DOHH2 (cell line): ENCODE measurements at regions not wholly inside any gene's neighbourhood (a gene's known extent, or its start where the extent isn't known, plus 50 kb on each side); places are given as distances from the start of the nearest gene placed in this dataset.

ENCODE experiments used
- H3F3A ChIP-seq: fragments of 200-600 bp; sonication (generic), shearing (Covaris generic); 2 replicates; pipeline ENCODE4 v1.6.0; 2016; ENCODE audit warnings: antibody characterized with exemption, mild to moderate bottlenecking; ENCODE audit not compliant: control insufficient read depth, insufficient read depth
- H3K27ac ChIP-seq: fragments of 200-600 bp; sonication (generic); 2 replicates; pipeline ENCODE4 v1.5.1; 2014; ENCODE audit warnings: low read depth, mild to moderate bottlenecking, low read length, moderate library complexity
- H3K27me3 ChIP-seq: fragments of 200-600 bp; sonication (generic); 2 replicates; pipeline ENCODE4 v1.6.1; 2014; ENCODE audit warnings: mild to moderate bottlenecking, low read length, mixed read lengths; ENCODE audit not compliant: control insufficient read depth
- H3K36me3 ChIP-seq: fragments of 200-600 bp; sonication (generic); 2 replicates; pipeline ENCODE4 v1.6.1; 2014; ENCODE audit warnings: mild to moderate bottlenecking, low read length, moderate library complexity, mixed read lengths; ENCODE audit not compliant: control insufficient read depth
- H3K4me1 ChIP-seq: fragments of 200-600 bp; sonication (generic); 2 replicates; pipeline ENCODE4 v1.6.1; 2014; ENCODE audit warnings: mild to moderate bottlenecking, low read length, mixed read lengths; ENCODE audit not compliant: control insufficient read depth
- H3K4me2 ChIP-seq: fragments of 200-600 bp; sonication (generic); 2 replicates; pipeline ENCODE4 v1.6.0; 2014; ENCODE audit warnings: mild to moderate bottlenecking, low read length, moderate library complexity
- H3K4me3 ChIP-seq: fragments of 200-600 bp; sonication (generic); 2 replicates; pipeline ENCODE4 v1.5.1; 2014; ENCODE audit warnings: mild to moderate bottlenecking, low read length, mixed read lengths
- H3K79me2 ChIP-seq: fragments of 200-600 bp; sonication (generic); 2 replicates; pipeline ENCODE4 v1.6.1; 2014; ENCODE audit warnings: mild to moderate bottlenecking, low read length, mixed read lengths; ENCODE audit not compliant: control insufficient read depth
- H3K9me2 ChIP-seq: fragments of 200-600 bp; sonication (generic); replicated peaks from 2 replicates; pipeline ENCODE4 v1.6.1; 2014; ENCODE audit warnings: mild to moderate bottlenecking, low read length, mixed read lengths; ENCODE audit not compliant: control insufficient read depth
- H3K9me3 ChIP-seq: fragments of 200-600 bp; sonication (generic); 2 replicates; pipeline ENCODE4 v1.6.1; 2014; ENCODE audit warnings: antibody characterized with exemption, low read length, mixed read lengths; ENCODE audit not compliant: control insufficient read depth, insufficient read depth
- H4K20me1 ChIP-seq: fragments of 200-600 bp; sonication (generic); 2 replicates; pipeline ENCODE4 v1.6.0; 2014; ENCODE audit warnings: low read depth, mild to moderate bottlenecking, antibody characterized with exemption, low read length, moderate library complexity; ENCODE audit not compliant: control insufficient read depth, insufficient read depth
- CTCF ChIP-seq: fragments of 200-600 bp; sonication (generic); IDR thresholded peaks from one replicate; pipeline ENCODE4 v1.5.1; 2014; ENCODE audit warnings: antibody characterized with exemption, mild to moderate bottlenecking, low read depth, low read length; ENCODE audit not compliant: poor library complexity, severe bottlenecking
- EZH2phosphoT487 ChIP-seq: fragments of 200-600 bp; sonication (generic); IDR thresholded peaks from 2 replicates; pipeline ENCODE4 v1.6.1; 2017; ENCODE audit warnings: borderline replicate concordance, mild to moderate bottlenecking, antibody characterized with exemption, low read length, moderate library complexity, mixed read lengths

DNA sequence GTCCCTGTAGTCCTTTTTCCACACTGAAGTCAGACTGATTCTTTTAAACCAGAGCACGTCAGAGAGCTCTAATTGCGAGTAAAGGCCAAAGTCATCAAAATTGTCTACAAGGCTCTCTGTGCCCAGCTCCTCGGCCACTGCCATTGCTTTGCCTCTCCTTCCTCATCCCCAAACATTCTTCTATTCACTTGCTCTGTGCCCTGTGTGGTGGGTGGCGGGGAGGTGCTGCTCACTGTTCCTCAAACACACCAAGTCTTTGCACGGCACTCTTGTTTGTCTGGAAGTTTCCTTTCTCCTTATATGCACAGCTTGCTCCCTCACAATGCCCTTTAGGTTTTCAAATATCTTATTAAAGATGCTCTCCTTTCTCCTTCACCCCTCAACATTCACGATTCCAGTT, 100.1 kb upstream of the FSHR start:
- Histone ChIP-seq H3K27me3 (no peaks in the 10 kb centered on the region), H3K4me1 (no peaks in the 10 kb centered on the region), H3K79me2 (no peaks in the 10 kb centered on the region), H3K9me3 (no peaks in the 10 kb centered on the region), H3K9me2 (no peaks in the 10 kb centered on the region), H3K4me2 (no peak overlapping the region), H3K36me3 (no peaks in the 10 kb centered on the region), H3K27ac (no peak overlapping the region), H4K20me1 (no peaks in the 10 kb centered on the region), H3F3A (no peaks in the 10 kb centered on the region), H3K4me3 (no peak overlapping the region)
- no peak for TF ChIP-seq EZH2phosphoT487
- no peak for TF ChIP-seq CTCF

DNA sequence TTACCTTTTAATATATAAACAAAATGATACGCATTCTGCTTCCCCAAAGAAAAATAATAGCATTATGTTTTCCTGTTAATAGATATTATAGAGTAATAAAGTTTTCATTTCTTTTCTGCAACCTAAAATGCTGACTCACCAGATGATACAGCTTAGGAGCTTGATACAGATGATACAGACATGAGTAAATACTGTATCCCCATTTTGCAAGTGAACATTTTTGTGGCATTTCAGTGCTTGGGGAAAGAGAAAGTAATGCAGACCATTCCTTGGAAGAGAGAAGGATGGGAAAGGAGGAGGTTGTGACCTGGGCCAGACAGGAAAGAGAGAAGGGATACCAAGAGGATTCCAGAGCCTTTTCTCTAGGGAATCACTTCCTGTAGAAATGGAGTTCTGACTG, 97.5 kb upstream of the FSHR start:
- Histone ChIP-seq H3K4me1 (no peaks in the 10 kb centered on the region), H3K9me3 (no peaks in the 10 kb centered on the region), H3K36me3 (no peaks in the 10 kb centered on the region), H3K27me3 (no peaks in the 10 kb centered on the region), H3K9me2 (no peaks in the 10 kb centered on the region), H3K79me2 (no peaks in the 10 kb centered on the region), H3K4me2 (no peak overlapping the region), H4K20me1 (no peaks in the 10 kb centered on the region), H3K27ac (no peak overlapping the region), H3F3A (no peaks in the 10 kb centered on the region), H3K4me3 (no peak overlapping the region)
- TF ChIP-seq CTCF, result no peak
- TF ChIP-seq EZH2phosphoT487, result no peak

- Histone ChIP-seq H3F3A (no peaks in the 10 kb centered on the region), H3K27me3 (no peaks in the 10 kb centered on the region), H3K36me3 (no peaks in the 10 kb centered on the region), H3K9me2 (no peaks in the 10 kb centered on the region), H3K4me1 (no peaks in the 10 kb centered on the region), H3K4me3 (no peak overlapping the region), H4K20me1 (no peaks in the 10 kb centered on the region), H3K4me2 (no peak overlapping the region), H3K9me3 (no peaks in the 10 kb centered on the region), H3K79me2 (no peaks in the 10 kb centered on the region), H3K27ac (no peak overlapping the region)
- TF ChIP-seq EZH2phosphoT487 (no peak), CTCF (no peak)
Observed at GRCh38 chr2:49251251-49251650, 96.9 kb upstream of the FSHR start.

GRCh38 chr2:49248506-49248905, 94.2 kb upstream of the FSHR start:
- TF ChIP-seq CTCF (no peak), EZH2phosphoT487 (no peak)

More at GRCh38 chr2:49248506-49248905, 94.2 kb upstream of the FSHR start:
- no peaks in the 10 kb centered on the region for H3K36me3 ChIP-seq
- no peaks in the 10 kb centered on the region for H3F3A ChIP-seq
- no peak overlapping the region for H3K4me2 ChIP-seq
- no peaks in the 10 kb centered on the region for H3K79me2 ChIP-seq
- no peaks in the 10 kb centered on the region for H3K9me3 ChIP-seq
- H3K27ac ChIP-seq, result no peak overlapping the region
- H3K4me3 ChIP-seq, result no peak overlapping the region
- H3K9me2 ChIP-seq, result no peaks in the 10 kb centered on the region
- H3K27me3 ChIP-seq, result no peaks in the 10 kb centered on the region
- no peaks in the 10 kb centered on the region for H3K4me1 ChIP-seq
- no peaks in the 10 kb centered on the region for H4K20me1 ChIP-seq
